H1 (cell line): ENCODE measurements at regions not wholly inside any gene's neighbourhood (a gene's known extent, or its start where the extent isn't known, plus 50 kb on each side); places are given as distances from the start of the nearest gene placed in this dataset.

Source experiments
- CTCF ChIA-PET: fragments of 300-600 bp; sonication (Branson Sonifier 250); formaldehyde crosslinking; loops from one replicate; lab custom pipeline; 2021; ENCODE audit not compliant: partially characterized antibody; lab: Charles Lee
- POLR2A ChIA-PET: fragments of 300-600 bp; sonication (Branson Sonifier 250); formaldehyde crosslinking; loops from one replicate; lab custom pipeline; 2021; ENCODE audit warnings: inconsistent platforms; ENCODE audit not compliant: partially characterized antibody; lab: Charles Lee
- DNase-seq, 2 experiments: peaks; one replicate each; pipeline versions ENCODE4 v3.0.0 to v3.0.0-alpha.2; 2010 to 2022; ENCODE audit warnings: low spot score in 2 of 2, low read depth in 1 of 2, mixed read lengths in 1 of 2
- FAIRE-seq: peaks from 2 replicates; lab custom pipeline; 2011; peaks lifted over from hg19 to GRCh38; lab: Jason Lieb, UNC
- H2AFZ ChIP-seq: 2 replicates; pipeline ENCODE4 v1.8.1; 2012; ENCODE audit warnings: low read length, inconsistent platforms
- H2AK5ac ChIP-seq: 2 replicates; pipeline ENCODE4 v1.6.1; 2013; ENCODE audit warnings: low read depth, low read length
- H2BK120ac ChIP-seq: replicated peaks from 2 replicates; pipeline ENCODE3; 2013; ENCODE audit warnings: low read depth, low read length, inconsistent platforms
- H2BK12ac ChIP-seq: 2 replicates; pipeline ENCODE4 v1.6.1; 2013; ENCODE audit warnings: low read depth, low read length
- H2BK15ac ChIP-seq: 2 replicates; pipeline ENCODE4 v1.6.1; 2013; ENCODE audit warnings: low read length
- H2BK20ac ChIP-seq: 2 replicates; pipeline ENCODE4 v1.6.1; 2013; ENCODE audit warnings: low read length
- H2BK5ac ChIP-seq: 2 replicates; pipeline ENCODE4 v1.6.1; 2013; ENCODE audit warnings: low read depth, low read length
- H3K14ac ChIP-seq: 2 replicates; pipeline ENCODE4 v1.6.1; 2013; ENCODE audit warnings: inconsistent platforms; ENCODE audit not compliant: insufficient read length
- H3K18ac ChIP-seq: 2 replicates; pipeline ENCODE4 v1.6.1; 2013; ENCODE audit warnings: low read length; ENCODE audit errors: extremely low read depth
- H3K23ac ChIP-seq: 2 replicates; pipeline ENCODE4 v1.6.1; 2013; ENCODE audit warnings: inconsistent platforms; ENCODE audit not compliant: insufficient read length
- H3K23me2 ChIP-seq: 2 replicates; pipeline ENCODE4 v1.6.1; 2013; ENCODE audit warnings: low read depth, low read length
- H3K27ac ChIP-seq: 2 replicates; pipeline ENCODE4 v1.6.1; 2011; ENCODE audit warnings: low read depth, low read length, inconsistent platforms
- H3K27me3 ChIP-seq, 4 experiments: replicated peaks in 1 of 4; 1 replicate in 1 of 4; 2 replicates in 3 of 4; pipeline versions ENCODE4 v1.6.1 to v1.8.1; 2011 to 2013; ENCODE audit warnings: low read length in 3 of 4, mild to moderate bottlenecking in 3 of 4, inconsistent platforms in 2 of 4, mixed read lengths in 2 of 4, moderate library complexity in 1 of 4; ENCODE audit not compliant: control insufficient read depth in 3 of 4, insufficient read depth in 3 of 4; ENCODE audit errors: extremely low read depth in 1 of 4
- H3K36me3 ChIP-seq, 4 experiments: 2 replicates each; pipeline versions ENCODE4 v1.6.1 to v1.8.1; 2011 to 2013; ENCODE audit warnings: mild to moderate bottlenecking in 4 of 4, low read length in 3 of 4, moderate library complexity in 2 of 4, control low read depth in 1 of 4, inconsistent platforms in 1 of 4; ENCODE audit not compliant: insufficient read depth in 4 of 4, control insufficient read depth in 2 of 4
- H3K4ac ChIP-seq: replicated peaks from 2 replicates; pipeline ENCODE3; 2013; ENCODE audit warnings: low read length, low read depth, mixed read lengths, inconsistent platforms; ENCODE audit not compliant: insufficient read length
- H3K4me1 ChIP-seq, 4 experiments: replicated peaks in 1 of 4; 1 replicate in 1 of 4; 2 replicates in 3 of 4; pipeline versions ENCODE4 v1.6.1 to v1.8.1; 2011 to 2013; ENCODE audit warnings: low read length in 3 of 4, inconsistent platforms in 2 of 4, mixed read lengths in 1 of 4; ENCODE audit not compliant: insufficient read depth in 4 of 4, control insufficient read depth in 3 of 4
- H3K4me2 ChIP-seq, 2 experiments: 2 replicates each; pipeline versions ENCODE4 v1.6.1 to v1.8.1; 2011 to 2013; ENCODE audit warnings: low read depth in 2 of 2, low read length in 2 of 2, control low read depth in 1 of 2, inconsistent platforms in 1 of 2, mild to moderate bottlenecking in 1 of 2; ENCODE audit not compliant: insufficient read depth in 1 of 2
- H3K4me3 ChIP-seq, 4 experiments: fragments of 200-600, 300-600 bp in 1 of 4; sonication (generic), shearing (Covaris generic), sonication (Bioruptor Twin) in 1 of 4; 2 replicates each; pipeline versions ENCODE4 v1.5.1 to v1.8.1; 2011 to 2016; ENCODE audit warnings: low read length in 4 of 4, low read depth in 3 of 4, control low read depth in 2 of 4, inconsistent platforms in 2 of 4, mild to moderate bottlenecking in 2 of 4, mixed read lengths in 1 of 4, moderate library complexity in 1 of 4; ENCODE audit not compliant: insufficient read depth in 2 of 4; ENCODE audit errors: extremely low read depth in 1 of 4
- H3K56ac ChIP-seq: replicated peaks from 2 replicates; pipeline ENCODE3; 2013; ENCODE audit warnings: low read depth, mild to moderate bottlenecking, mixed read lengths, low read length, inconsistent platforms; ENCODE audit not compliant: insufficient read length
- H3K79me1 ChIP-seq: 2 replicates; pipeline ENCODE4 v1.6.1; 2013; ENCODE audit warnings: low read depth, low read length, control low read depth
- H3K79me2 ChIP-seq, 2 experiments: 2 replicates each; pipeline versions ENCODE4 v1.6.1 to v1.8.1; 2012 to 2013; ENCODE audit warnings: low read length in 2 of 2, mild to moderate bottlenecking in 2 of 2, inconsistent platforms in 1 of 2; ENCODE audit not compliant: insufficient read depth in 2 of 2, control insufficient read depth in 1 of 2
- H3K9ac ChIP-seq, 4 experiments: replicated peaks in 1 of 4; 1 replicate in 1 of 4; 2 replicates in 3 of 4; pipeline versions ENCODE4 v1.6.1 to v1.8.1; 2011 to 2013; ENCODE audit warnings: low read depth in 3 of 4, low read length in 3 of 4, control low read depth in 2 of 4, mild to moderate bottlenecking in 2 of 4, moderate library complexity in 2 of 4, inconsistent platforms in 1 of 4; ENCODE audit errors: extremely low read depth in 1 of 4
- H3K9me3 ChIP-seq, 2 experiments: 2 replicates each; pipeline versions ENCODE4 v1.6.1 to v1.8.1; 2012 to 2013; ENCODE audit warnings: mild to moderate bottlenecking in 2 of 2, moderate library complexity in 2 of 2, control low read depth in 1 of 2, inconsistent platforms in 1 of 2, low read depth in 1 of 2, low read length in 1 of 2, mixed read lengths in 1 of 2; ENCODE audit not compliant: insufficient read depth in 2 of 2
- H4K20me1 ChIP-seq, 2 experiments: replicated peaks in 1 of 2; 2 replicates each; pipeline versions ENCODE3 to v1.8.1; 2011 to 2013; ENCODE audit warnings: inconsistent platforms in 2 of 2, low read length in 2 of 2, mild to moderate bottlenecking in 1 of 2; ENCODE audit not compliant: insufficient read depth in 2 of 2, control insufficient read depth in 1 of 2
- H4K5ac ChIP-seq: 2 replicates; pipeline ENCODE4 v1.6.1; 2013; ENCODE audit warnings: low read length, low read depth, mixed read lengths, inconsistent platforms; ENCODE audit not compliant: insufficient read length
- H4K8ac ChIP-seq: 2 replicates; pipeline ENCODE4 v1.8.0; 2013; ENCODE audit warnings: mild to moderate bottlenecking, moderate library complexity, low read length, inconsistent platforms; ENCODE audit not compliant: insufficient read depth; ENCODE audit errors: extremely low read depth
- H4K91ac ChIP-seq: replicated peaks from 2 replicates; pipeline ENCODE3; 2013; ENCODE audit warnings: low read length, mixed read lengths, inconsistent platforms; ENCODE audit not compliant: insufficient read length
- BCL11A ChIP-seq, 2 experiments: IDR thresholded peaks; one replicate each; pipeline ENCODE4 v1.6.1; 2011; ENCODE audit warnings: low read depth in 2 of 2, low read length in 2 of 2, mild to moderate bottlenecking in 2 of 2
- EP300 ChIP-seq, 2 experiments: IDR thresholded peaks; 1 replicate in 1 of 2; 2 replicates in 1 of 2; pipeline ENCODE4 v1.6.1; 2011 to 2012; ENCODE audit warnings: low read depth in 2 of 2, low read length in 2 of 2, mild to moderate bottlenecking in 2 of 2, borderline replicate concordance in 1 of 2, inconsistent platforms in 1 of 2, moderate library complexity in 1 of 2
- POLR2A ChIP-seq, 2 experiments: IDR thresholded peaks; 1 replicate in 1 of 2; 2 replicates in 1 of 2; pipeline ENCODE4 v1.6.1; 2011; ENCODE audit warnings: low read depth in 2 of 2, low read length in 2 of 2, mild to moderate bottlenecking in 2 of 2; ENCODE audit errors: control extremely low read depth in 1 of 2
- SRF ChIP-seq: IDR thresholded peaks from 2 replicates; pipeline ENCODE4 v1.6.1; 2011; ENCODE audit warnings: mild to moderate bottlenecking, low read depth, low read length, moderate library complexity
- TAF7 ChIP-seq: optimal IDR thresholded peaks from 2 replicates; pipeline ENCODE3; 2011; ENCODE audit warnings: low read depth, mild to moderate bottlenecking, inconsistent platforms, low read length, moderate library complexity, borderline replicate concordance
- WGBS, 2 experiments: shearing (Covaris generic) in 1 of 2; methylation state at CpG; one replicate each; pipeline versions ENCODE4 v1.1.6 to v1.1.7; 2013 to 2015; ENCODE audit warnings: low lambda C conversion rate in 2 of 2, mixed read lengths in 2 of 2, inconsistent platforms in 1 of 2, low coverage in 1 of 2, missing lambda C conversion rate in 1 of 2; ENCODE audit not compliant: insufficient replicate concordance in 2 of 2, insufficient coverage in 1 of 2, insufficient read length in 1 of 2; ENCODE audit errors: extremely low coverage in 1 of 2, missing lambda C conversion rate in 1 of 2; 5-methylcytosine and 5-hydroxymethylcytosine counted together

DNA sequence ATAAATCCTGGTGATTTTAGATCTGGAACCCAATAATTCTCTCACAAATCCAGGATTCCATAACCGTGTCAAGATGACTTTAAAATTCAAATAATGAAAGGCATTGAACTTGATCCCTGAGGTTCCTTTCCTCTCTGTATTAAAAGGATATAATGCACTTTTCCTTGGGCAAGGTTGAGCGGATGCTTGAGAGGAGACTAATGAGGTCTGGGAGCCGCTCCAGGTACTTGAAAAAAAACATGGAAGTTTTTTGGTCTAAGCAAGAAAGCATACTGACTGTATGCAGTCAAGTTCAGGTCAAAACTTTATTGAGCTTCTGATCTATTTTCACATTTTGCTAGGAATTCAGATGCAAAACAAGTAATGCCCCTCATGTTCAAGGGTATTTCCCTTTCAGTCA, 318.5 kb downstream of the RAD51AP2 start:
- H2BK5ac ChIP-seq = no peak overlapping the region
- H2AK5ac ChIP-seq = no peak overlapping the region
- 92% methylated on average over 3 of the region's 3 CpGs; no CpG with 5 or more reads in 1 of the 2 experiments for WGBS, 2 experiments

More for the DNA sequence above, 318.5 kb downstream of the RAD51AP2 start:
- Histone ChIP-seq H3K27ac (no peak overlapping the region), H2BK15ac (no peak overlapping the region), H3K79me2 (no peaks in the 10 kb centered on the region), H3K9me3 (no peaks in the 10 kb centered on the region), H3K4ac (no peak overlapping the region), H3K4me3 (no peak overlapping the region), H2BK20ac (no peak overlapping the region), H2BK12ac (no peak overlapping the region), H3K36me3 (no peaks in the 10 kb centered on the region), H3K27me3 (no peaks in the 10 kb centered on the region), H4K20me1 (no peaks in the 10 kb centered on the region), H4K91ac (no peak overlapping the region), H4K8ac (no peak overlapping the region), H3K79me1 (no peaks in the 10 kb centered on the region), H3K9ac (no peak overlapping the region), H4K5ac (no peak overlapping the region), H3K4me2 (no peak overlapping the region), H3K4me1 (no peaks in the 10 kb centered on the region), H3K23me2 (no peaks in the 10 kb centered on the region; the same call in 1 of the 2 replicates), H2AFZ (no peak overlapping the region), H3K56ac (no peak overlapping the region), H3K14ac (no peak overlapping the region), H3K23ac (no peak overlapping the region), H2BK120ac (no peak overlapping the region), H3K18ac (no peak overlapping the region)
- DNase-seq (no peak), FAIRE-seq (no peak)
- CTCF ChIA-PET = interaction anchor here (0.6 kb wide), 1 partner anchor 101 kb away, joined by 3 read pairs; no protein-coding TSS in a partner anchor
- POLR2A ChIA-PET = no interaction called here
- TF ChIP-seq TAF7 = no peak
- no peak for TF ChIP-seq EP300 (IDR thresholded peaks at IDR 0.05; ENCODE audit: borderline replicate concordance in 1 of 2, low read depth in 2 of 2, low read length in 2 of 2)
- no peak for TF ChIP-seq POLR2A (IDR thresholded peaks at IDR 0.05; ENCODE audit: control extremely low read depth in 1 of 2, low read depth in 2 of 2, low read length in 2 of 2)
- no peak for TF ChIP-seq SRF
- no peak for TF ChIP-seq BCL11A (IDR thresholded peaks at IDR 0.05; ENCODE audit: low read depth in 2 of 2, low read length in 2 of 2)
